Panc1 (cell line): ENCODE measurements at regions not wholly inside any gene's neighbourhood (a gene's known extent, or its start where the extent isn't known, plus 50 kb on each side); places are given as distances from the start of the nearest gene placed in this dataset.

Experiments
- ATAC-seq: fragments of 200-7000 bp; cut with Tn5 transposase; 2 replicates; pipeline ENCODE4 v1.9.1; 2020; ENCODE audit warnings: mild to moderate bottlenecking, moderate library complexity
- BruUV-seq: library from RNA; stranded (reverse); fragments of 400-500 nt; replicated peaks from 2 replicates; lab custom pipeline; 2021; lab: Mats Ljungman, UMichigan
- CTCF ChIA-PET: fragments of 300-600 bp; sonication (Branson Sonifier 250); formaldehyde crosslinking; loops from one replicate; lab custom pipeline; 2022; ENCODE audit warnings: antibody characterized with exemption; lab: Charles Lee
- POLR2A ChIA-PET: fragments of 300-600 bp; sonication (Branson Sonifier 250); formaldehyde crosslinking; loops from one replicate; lab custom pipeline; 2022; ENCODE audit warnings: antibody characterized with exemption; lab: Charles Lee
- DNase-seq: peaks from one replicate; pipeline ENCODE4 v3.0.0-alpha.2; 2010; ENCODE audit warnings: low read depth, low spot score
- H3K27ac ChIP-seq: 2 replicates; pipeline ENCODE4 v1.5.1; 2011; ENCODE audit warnings: mild to moderate bottlenecking, low read length, inconsistent platforms
- H3K27me3 ChIP-seq: fragments of 200-500 bp; sonication (Bioruptor generic); 2 replicates; pipeline ENCODE4 v1.6.0; 2014; ENCODE audit warnings: low read length, inconsistent platforms; ENCODE audit not compliant: control insufficient read depth, insufficient read depth
- H3K36me3 ChIP-seq: fragments of 200-500 bp; sonication (Bioruptor generic); 2 replicates; pipeline ENCODE4 v1.5.1; 2014; ENCODE audit warnings: inconsistent platforms, mild to moderate bottlenecking, low read length, moderate library complexity; ENCODE audit not compliant: control insufficient read depth, insufficient read depth
- H3K4me1 ChIP-seq: 2 replicates; pipeline ENCODE4 v1.5.1; 2011; ENCODE audit warnings: inconsistent platforms, mild to moderate bottlenecking, low read length, moderate library complexity; ENCODE audit not compliant: control insufficient read depth, insufficient read depth
- H3K4me3 ChIP-seq, 2 experiments: 2 replicates each; pipeline ENCODE4 v1.5.1; 2011 to 2012; ENCODE audit warnings: low read depth in 2 of 2, low read length in 2 of 2, mild to moderate bottlenecking in 2 of 2, inconsistent platforms in 1 of 2, moderate library complexity in 1 of 2
- H3K9me3 ChIP-seq: fragments of 200-500 bp; sonication (Bioruptor generic); 2 replicates; pipeline ENCODE4 v1.5.1; 2014; ENCODE audit warnings: low read depth, mild to moderate bottlenecking, inconsistent platforms, low read length, moderate library complexity; ENCODE audit not compliant: control insufficient read depth, insufficient read depth
- POLR2AphosphoS5 ChIP-seq: IDR thresholded peaks from 2 replicates; pipeline ENCODE4 v1.6.1; 2012; ENCODE audit warnings: mild to moderate bottlenecking, low read depth, low read length, moderate library complexity
- SIN3A ChIP-seq: IDR thresholded peaks from 2 replicates; pipeline ENCODE4 v1.6.1; 2012; ENCODE audit warnings: low read depth, mild to moderate bottlenecking, low read length, moderate library complexity, borderline replicate concordance; ENCODE audit not compliant: insufficient read depth
- TCF7L2 ChIP-seq: IDR thresholded peaks from 2 replicates; pipeline ENCODE4 v1.6.1; 2011; ENCODE audit warnings: mild to moderate bottlenecking, low read depth, low read length, inconsistent platforms
- in situ Hi-C: cut with HindIII; loops from 2 replicates; pipeline ENCODE4 v1.10.0; 2016; ENCODE audit warnings: low sequenced_read_pairs, low pct_unique_long_range_greater_than_20kb
- intact Hi-C: fragments of 100-400 bp; cut with micrococcal nuclease; formaldehyde crosslinking; loops from one replicate; pipeline ENCODE4 v1.10.0; 2022; ENCODE audit not compliant: unreplicated experiment
- TF ChIP-seq, protein P1 (sequence below), 2 experiments: IDR thresholded peaks; 2 replicates each; pipeline ENCODE4 v1.6.1; 2011 to 2012; ENCODE audit warnings: low read depth in 2 of 2, control low read depth in 1 of 2, low read length in 1 of 2, mild to moderate bottlenecking in 1 of 2, moderate library complexity in 1 of 2; ENCODE audit not compliant: insufficient read depth in 1 of 2
- TF ChIP-seq, protein P2 (sequence below): fragments of 450-650 bp; IDR thresholded peaks from 2 replicates; pipeline ENCODE4 v1.5.1; 2017; ENCODE audit warnings: mild to moderate bottlenecking

DNA sequence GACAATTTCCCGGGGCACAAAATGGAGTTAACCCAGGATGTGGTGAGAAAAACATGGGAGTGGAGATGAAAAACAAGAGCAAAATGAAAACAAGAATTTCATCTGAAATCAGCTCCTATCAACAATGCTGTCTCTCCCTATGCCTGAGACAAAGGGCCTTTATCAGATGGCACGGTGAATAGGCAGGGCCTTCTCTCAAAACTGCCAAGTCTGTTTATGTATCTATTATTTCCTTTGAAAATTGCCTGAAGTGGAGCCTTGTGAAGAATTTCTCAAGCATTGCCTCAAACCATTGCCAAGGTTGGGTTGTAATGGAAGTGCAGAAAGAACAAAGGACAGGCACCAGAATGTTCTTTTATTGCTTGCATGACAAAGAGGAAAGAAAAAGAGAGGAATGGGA lies 74.7 kb downstream of the BTBD3 start:
- ChIA-PET CTCF (no interaction called here), POLR2A (no interaction called here)
- Histone ChIP-seq H3K4me3 (no peak overlapping the region), H3K27ac (no peak overlapping the region), H3K9me3 (no peaks in the 10 kb centered on the region), H3K36me3 (no peaks in the 10 kb centered on the region), H3K27me3 (no peaks in the 10 kb centered on the region), H3K4me1 (no peaks in the 10 kb centered on the region)
- no peak for DNase-seq
- TF ChIP-seq TCF7L2 (no peak), SIN3A (no peak), POLR2AphosphoS5 (no peak)
- TF ChIP-seq, protein P1, sequence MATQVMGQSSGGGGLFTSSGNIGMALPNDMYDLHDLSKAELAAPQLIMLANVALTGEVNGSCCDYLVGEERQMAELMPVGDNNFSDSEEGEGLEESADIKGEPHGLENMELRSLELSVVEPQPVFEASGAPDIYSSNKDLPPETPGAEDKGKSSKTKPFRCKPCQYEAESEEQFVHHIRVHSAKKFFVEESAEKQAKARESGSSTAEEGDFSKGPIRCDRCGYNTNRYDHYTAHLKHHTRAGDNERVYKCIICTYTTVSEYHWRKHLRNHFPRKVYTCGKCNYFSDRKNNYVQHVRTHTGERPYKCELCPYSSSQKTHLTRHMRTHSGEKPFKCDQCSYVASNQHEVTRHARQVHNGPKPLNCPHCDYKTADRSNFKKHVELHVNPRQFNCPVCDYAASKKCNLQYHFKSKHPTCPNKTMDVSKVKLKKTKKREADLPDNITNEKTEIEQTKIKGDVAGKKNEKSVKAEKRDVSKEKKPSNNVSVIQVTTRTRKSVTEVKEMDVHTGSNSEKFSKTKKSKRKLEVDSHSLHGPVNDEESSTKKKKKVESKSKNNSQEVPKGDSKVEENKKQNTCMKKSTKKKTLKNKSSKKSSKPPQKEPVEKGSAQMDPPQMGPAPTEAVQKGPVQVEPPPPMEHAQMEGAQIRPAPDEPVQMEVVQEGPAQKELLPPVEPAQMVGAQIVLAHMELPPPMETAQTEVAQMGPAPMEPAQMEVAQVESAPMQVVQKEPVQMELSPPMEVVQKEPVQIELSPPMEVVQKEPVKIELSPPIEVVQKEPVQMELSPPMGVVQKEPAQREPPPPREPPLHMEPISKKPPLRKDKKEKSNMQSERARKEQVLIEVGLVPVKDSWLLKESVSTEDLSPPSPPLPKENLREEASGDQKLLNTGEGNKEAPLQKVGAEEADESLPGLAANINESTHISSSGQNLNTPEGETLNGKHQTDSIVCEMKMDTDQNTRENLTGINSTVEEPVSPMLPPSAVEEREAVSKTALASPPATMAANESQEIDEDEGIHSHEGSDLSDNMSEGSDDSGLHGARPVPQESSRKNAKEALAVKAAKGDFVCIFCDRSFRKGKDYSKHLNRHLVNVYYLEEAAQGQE (IDR thresholded peaks at IDR 0.05; ENCODE audit: insufficient read depth in 1 of 2, low read depth in 2 of 2, low read length in 1 of 2), result no peak
- intact Hi-C loops (no loop called here), in situ Hi-C loops (no loop called here)
- BruUV-seq, result no TSS peak
- ATAC-seq, result no peak

DNA sequence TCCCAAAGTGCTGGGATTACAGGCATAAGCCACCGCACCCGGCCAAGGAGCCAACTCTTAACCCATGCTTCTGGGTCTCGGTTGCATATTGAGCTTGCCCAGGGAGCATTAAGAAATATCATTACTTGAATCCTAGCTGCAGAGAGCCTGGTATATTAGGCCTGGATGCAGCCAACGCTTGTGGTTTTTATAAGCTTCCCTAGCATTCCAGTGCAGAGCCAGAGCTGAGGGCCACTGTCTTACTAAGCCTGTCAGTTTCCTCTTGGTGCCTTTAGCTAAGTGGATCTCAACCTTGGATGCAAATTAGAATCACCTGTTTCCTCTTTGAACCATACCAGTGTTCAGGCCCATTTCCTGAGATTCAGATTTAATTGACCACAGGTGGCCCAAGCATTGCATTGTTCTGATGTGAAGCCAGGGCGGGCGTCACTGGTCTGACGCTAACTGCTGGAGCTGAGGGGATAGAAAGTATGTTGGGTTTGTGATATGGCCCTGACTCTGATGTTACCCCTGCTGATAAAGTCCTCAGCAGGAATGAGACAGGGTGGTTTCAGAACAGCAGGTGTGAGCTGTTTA lies 76.3 kb downstream of the BTBD3 start:
- H3K9me3 ChIP-seq, result no peaks in the 10 kb centered on the region
- no peak for DNase-seq
- no peaks in the 10 kb centered on the region for H3K36me3 ChIP-seq
- CTCF ChIA-PET, result interaction anchor here (0.7 kb wide), 1 partner anchor 272 kb away, joined by 3 read pairs; no protein-coding TSS in a partner anchor
- TF ChIP-seq, protein P1 (IDR thresholded peaks at IDR 0.05; ENCODE audit: insufficient read depth in 1 of 2, low read depth in 2 of 2, low read length in 1 of 2), result no peak
- TF ChIP-seq POLR2AphosphoS5 (no peak), SIN3A (no peak), TCF7L2 (no peak)
- TF ChIP-seq, protein P2, sequence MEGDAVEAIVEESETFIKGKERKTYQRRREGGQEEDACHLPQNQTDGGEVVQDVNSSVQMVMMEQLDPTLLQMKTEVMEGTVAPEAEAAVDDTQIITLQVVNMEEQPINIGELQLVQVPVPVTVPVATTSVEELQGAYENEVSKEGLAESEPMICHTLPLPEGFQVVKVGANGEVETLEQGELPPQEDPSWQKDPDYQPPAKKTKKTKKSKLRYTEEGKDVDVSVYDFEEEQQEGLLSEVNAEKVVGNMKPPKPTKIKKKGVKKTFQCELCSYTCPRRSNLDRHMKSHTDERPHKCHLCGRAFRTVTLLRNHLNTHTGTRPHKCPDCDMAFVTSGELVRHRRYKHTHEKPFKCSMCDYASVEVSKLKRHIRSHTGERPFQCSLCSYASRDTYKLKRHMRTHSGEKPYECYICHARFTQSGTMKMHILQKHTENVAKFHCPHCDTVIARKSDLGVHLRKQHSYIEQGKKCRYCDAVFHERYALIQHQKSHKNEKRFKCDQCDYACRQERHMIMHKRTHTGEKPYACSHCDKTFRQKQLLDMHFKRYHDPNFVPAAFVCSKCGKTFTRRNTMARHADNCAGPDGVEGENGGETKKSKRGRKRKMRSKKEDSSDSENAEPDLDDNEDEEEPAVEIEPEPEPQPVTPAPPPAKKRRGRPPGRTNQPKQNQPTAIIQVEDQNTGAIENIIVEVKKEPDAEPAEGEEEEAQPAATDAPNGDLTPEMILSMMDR, result no peak
- no TSS peak for BruUV-seq
- H3K27ac ChIP-seq, result no peak overlapping the region
- H3K4me3 ChIP-seq, result no peak overlapping the region
- no peak for ATAC-seq
- intact Hi-C loops (no loop called here), in situ Hi-C loops (no loop called here)
- no peaks in the 10 kb centered on the region for H3K4me1 ChIP-seq
- POLR2A ChIA-PET, result no interaction called here
- H3K27me3 ChIP-seq, result no peaks in the 10 kb centered on the region
